Stomach smooth muscle (tissue), 2 donors: ENCODE measurements at regions not wholly inside any gene's neighbourhood (a gene's known extent, or its start where the extent isn't known, plus 50 kb on each side); places are given as distances from the start of the nearest gene placed in this dataset.

ENCODE experiments used
- H3K27ac ChIP-seq: one replicate; pipeline ENCODE4 v1.7.0; 2013; ENCODE audit warnings: mild to moderate bottlenecking, low read length, inconsistent platforms
- H3K27me3 ChIP-seq, 2 donors: one replicate each; pipeline ENCODE4 v1.7.0; 2013; ENCODE audit warnings: low read length in 2 of 2; ENCODE audit not compliant: insufficient read depth in 2 of 2, control insufficient read depth in 1 of 2
- H3K36me3 ChIP-seq, 2 donors: one replicate each; pipeline ENCODE4 v1.7.0; 2013; ENCODE audit warnings: low read length in 2 of 2; ENCODE audit not compliant: control insufficient read depth in 2 of 2, insufficient read depth in 2 of 2
- H3K4me1 ChIP-seq: one replicate; pipeline ENCODE4 v1.7.0; 2013; ENCODE audit warnings: low read length; ENCODE audit not compliant: control insufficient read depth, insufficient read depth
- H3K4me3 ChIP-seq, 2 donors: one replicate each; pipeline ENCODE4 v1.7.0; 2013; ENCODE audit warnings: low read length in 2 of 2
- H3K9ac ChIP-seq, 2 donors: one replicate each; pipeline ENCODE4 v1.7.0; 2013; ENCODE audit warnings: low read length in 2 of 2, mild to moderate bottlenecking in 1 of 2
- H3K9me3 ChIP-seq, 2 donors: one replicate each; pipeline ENCODE4 v1.7.0; 2013; ENCODE audit warnings: low read length in 2 of 2; ENCODE audit not compliant: control insufficient read depth in 2 of 2
- donor health status: healthy.
- donor health status: Pancreatic carcinoma.

DNA sequence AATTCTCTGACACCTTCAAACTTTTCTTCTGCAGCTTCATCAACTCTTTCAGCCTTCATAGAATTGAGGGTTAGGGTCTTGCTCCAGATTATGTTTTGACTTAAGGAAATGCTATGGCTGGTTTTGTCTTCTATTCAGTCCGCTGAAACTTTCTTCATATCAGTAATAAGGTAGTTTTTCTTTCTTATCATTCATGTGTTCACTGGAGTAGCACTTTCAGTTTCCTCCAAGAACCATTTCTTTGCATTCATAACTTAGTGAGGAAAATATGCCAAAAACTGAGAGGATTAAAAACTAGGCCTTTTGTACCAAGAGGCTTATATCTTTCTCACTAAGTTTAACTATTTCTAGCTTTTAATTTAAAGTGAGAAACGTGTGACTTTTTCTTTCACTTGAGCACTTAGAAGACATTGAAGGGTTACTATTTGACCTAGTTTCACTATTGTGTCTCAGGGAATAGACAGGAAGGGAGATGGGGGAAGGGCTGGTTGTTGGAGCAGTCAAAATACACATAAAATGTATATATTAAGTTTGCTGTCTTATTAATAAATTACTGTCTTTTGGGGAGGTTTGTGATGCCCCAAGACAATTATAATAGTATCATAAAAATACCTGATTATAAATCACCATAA, 1110.1 kb downstream of the TBL1XR1 start:
- Histone ChIP-seq H3K27ac (no peak overlapping the region), H3K9ac (no peak overlapping the region)

DNA sequence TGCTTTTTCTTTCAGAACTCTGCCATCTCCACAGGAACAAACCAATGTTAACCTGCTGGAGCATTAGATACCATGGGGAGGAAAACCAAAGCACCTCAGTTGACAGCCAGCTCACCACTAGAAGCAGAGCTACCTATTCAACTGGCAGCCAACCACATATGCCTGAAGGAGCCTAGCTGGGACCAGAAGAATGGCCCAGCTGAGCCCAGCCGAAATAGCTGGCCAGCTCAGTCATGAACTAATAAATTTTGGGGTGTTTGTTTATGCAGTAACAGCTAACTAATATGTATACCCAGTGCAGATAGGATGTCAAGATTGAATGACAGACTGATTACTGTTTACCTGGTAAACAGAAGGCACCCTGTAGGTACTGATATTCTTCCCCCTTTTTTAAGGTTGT, 1117.5 kb downstream of the TBL1XR1 start:
- Histone ChIP-seq H3K27me3 (no peaks in the 10 kb centered on the region), H3K9ac (no peak overlapping the region), H3K27ac (no peak overlapping the region), H3K36me3 (no peaks in the 10 kb centered on the region), H3K4me3 (no peak overlapping the region), H3K9me3 (peaks cover 0 to 4% of the 10 kb centered on the region in 2 donors), H3K4me1 (no peaks in the 10 kb centered on the region)

More for the DNA sequence above, 1110.1 kb downstream of the TBL1XR1 start:
- Histone ChIP-seq H3K36me3 (no peaks in the 10 kb centered on the region), H3K27me3 (no peaks in the 10 kb centered on the region), H3K4me1 (no peaks in the 10 kb centered on the region), H3K4me3 (no peak overlapping the region), H3K9me3 (peaks cover 0 to 3% of the 10 kb centered on the region in 2 donors)

GRCh38 chr3:176078906-176079305, 1118.4 kb downstream of the TBL1XR1 start:
- Histone ChIP-seq H3K4me3 (no peak overlapping the region), H3K27me3 (no peaks in the 10 kb centered on the region), H3K36me3 (no peaks in the 10 kb centered on the region), H3K9ac (no peak overlapping the region), H3K4me1 (no peaks in the 10 kb centered on the region), H3K9me3 (peaks cover 0 to 4% of the 10 kb centered on the region in 2 donors), H3K27ac (no peak overlapping the region)

DNA sequence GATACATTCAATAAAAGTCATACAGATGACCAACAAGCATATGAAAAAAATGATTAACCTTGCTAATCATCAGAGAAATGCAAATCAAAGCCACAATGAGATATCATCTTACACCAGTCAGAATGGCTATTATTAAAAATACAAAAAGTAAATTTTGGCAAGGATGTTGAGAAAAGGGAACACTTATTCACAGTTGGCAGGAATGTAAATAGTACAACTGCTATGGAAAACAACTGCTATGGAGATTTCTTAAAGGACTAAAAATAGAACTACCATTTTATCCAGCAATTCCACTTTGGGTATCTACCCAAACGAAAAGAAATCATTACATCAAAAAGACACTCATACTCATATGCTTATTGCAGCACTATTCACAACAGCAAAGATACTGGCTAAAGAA, 1121.8 kb downstream of the TBL1XR1 start:
- H3K4me1 ChIP-seq, result no peaks in the 10 kb centered on the region
- H3K9ac ChIP-seq, result no peak overlapping the region
- peaks cover 0 to 4% of the 10 kb centered on the region in 2 donors for H3K9me3 ChIP-seq
- H3K36me3 ChIP-seq, result no peaks in the 10 kb centered on the region
- H3K4me3 ChIP-seq, result no peak overlapping the region
- H3K27me3 ChIP-seq, result no peaks in the 10 kb centered on the region
- H3K27ac ChIP-seq, result no peak overlapping the region

DNA sequence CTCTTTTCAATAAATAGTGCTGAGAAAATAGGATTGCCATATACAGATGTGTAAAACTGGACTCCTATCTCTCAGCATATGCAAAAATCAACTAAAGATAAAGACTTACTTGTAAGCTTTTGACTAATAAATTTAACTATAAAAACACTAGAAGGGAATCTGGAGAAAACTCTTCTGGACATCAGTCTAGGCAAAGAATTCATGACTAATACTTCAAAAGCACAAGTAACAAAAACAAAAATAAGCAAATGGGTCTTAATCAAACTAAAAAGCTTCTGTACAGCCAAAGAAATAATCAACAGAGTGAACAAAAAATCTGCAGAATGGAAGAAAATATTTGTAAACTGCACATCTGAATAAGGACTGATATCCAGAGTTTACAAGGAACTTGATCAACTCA, 1122.2 kb downstream of the TBL1XR1 start:
- no peak overlapping the region for H3K27ac ChIP-seq
- no peak overlapping the region for H3K4me3 ChIP-seq
- H3K27me3 ChIP-seq, result no peaks in the 10 kb centered on the region
- H3K9ac ChIP-seq, result no peak overlapping the region
- no peaks in the 10 kb centered on the region for H3K4me1 ChIP-seq
- H3K36me3 ChIP-seq, result no peaks in the 10 kb centered on the region
- peaks cover 0 to 4% of the 10 kb centered on the region in 2 donors for H3K9me3 ChIP-seq

GRCh38 chr3:176074096-176074495, 1123.2 kb downstream of the TBL1XR1 start:
- H3K36me3 ChIP-seq, result no peaks in the 10 kb centered on the region

GRCh38 chr3:176071943-176072342, 1125.3 kb downstream of the TBL1XR1 start:
- H3K27ac ChIP-seq, result no peak overlapping the region
- H3K4me1 ChIP-seq, result no peaks in the 10 kb centered on the region
- H3K4me3 ChIP-seq, result no peak overlapping the region
- H3K36me3 ChIP-seq, result no peaks in the 10 kb centered on the region
- no peaks in the 10 kb centered on the region for H3K9me3 ChIP-seq
- no peaks in the 10 kb centered on the region for H3K27me3 ChIP-seq
- H3K9ac ChIP-seq, result no peak overlapping the region

More at GRCh38 chr3:176074096-176074495, 1123.2 kb downstream of the TBL1XR1 start:
- H3K27ac ChIP-seq, result no peak overlapping the region
- no peaks in the 10 kb centered on the region for H3K27me3 ChIP-seq
- no peaks in the 10 kb centered on the region for H3K9me3 ChIP-seq
- no peak overlapping the region for H3K4me3 ChIP-seq
- no peak overlapping the region for H3K9ac ChIP-seq
- H3K4me1 ChIP-seq, result no peaks in the 10 kb centered on the region

DNA sequence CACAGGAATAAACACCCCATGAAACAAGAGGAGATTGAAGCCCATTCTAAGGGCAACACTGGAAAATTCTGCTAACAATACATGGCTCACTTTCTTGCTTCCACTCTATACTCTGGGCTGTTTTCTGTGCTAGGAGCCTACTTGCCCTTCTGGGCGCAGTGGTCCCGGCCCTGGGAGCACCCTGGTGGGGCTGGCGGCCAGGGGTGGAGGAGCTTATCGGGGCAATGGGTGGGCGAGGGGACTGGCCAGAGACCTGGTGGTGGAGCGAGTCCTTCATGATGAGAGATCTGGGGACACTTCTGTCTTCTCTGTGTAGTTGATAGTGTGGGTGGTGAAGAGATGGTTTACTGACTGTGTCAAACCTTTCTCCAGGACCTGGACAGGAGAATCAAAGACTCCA, 1128.5 kb downstream of the TBL1XR1 start:
- Histone ChIP-seq H3K4me1 (no peaks in the 10 kb centered on the region), H3K4me3 (no peak overlapping the region), H3K27ac (no peak overlapping the region)

DNA sequence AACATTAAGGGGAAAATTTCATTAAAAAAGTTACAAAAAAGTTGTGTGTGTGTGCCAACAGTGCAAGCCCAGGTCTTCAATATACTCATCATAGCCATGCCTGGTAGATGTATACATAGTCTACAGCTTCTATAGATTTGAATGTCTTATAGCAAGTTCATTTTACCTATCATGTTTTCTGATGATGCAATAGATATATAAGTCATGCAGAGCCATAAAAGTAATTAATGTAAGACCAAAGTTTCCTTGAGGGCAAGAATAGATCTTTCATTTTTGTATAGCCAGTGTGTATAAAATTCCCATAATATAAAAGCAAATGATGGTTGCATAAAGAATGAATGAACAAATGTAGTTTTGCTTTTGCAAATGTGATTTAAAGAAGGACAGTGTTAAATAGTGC, 1138.4 kb downstream of the TBL1XR1 start:
- H3K4me3 ChIP-seq, result no peak overlapping the region
- no peaks in the 10 kb centered on the region for H3K4me1 ChIP-seq
- peaks cover 0 to 3% of the 10 kb centered on the region in 2 donors for H3K9me3 ChIP-seq
- no peak overlapping the region for H3K27ac ChIP-seq
- no peaks in the 10 kb centered on the region for H3K36me3 ChIP-seq
- no peak overlapping the region for H3K9ac ChIP-seq
- H3K27me3 ChIP-seq, result no peaks in the 10 kb centered on the region

More for the DNA sequence above, 1128.5 kb downstream of the TBL1XR1 start:
- Histone ChIP-seq H3K36me3 (no peaks in the 10 kb centered on the region), H3K9ac (no peak overlapping the region), H3K9me3 (no peaks in the 10 kb centered on the region), H3K27me3 (no peaks in the 10 kb centered on the region)

DNA sequence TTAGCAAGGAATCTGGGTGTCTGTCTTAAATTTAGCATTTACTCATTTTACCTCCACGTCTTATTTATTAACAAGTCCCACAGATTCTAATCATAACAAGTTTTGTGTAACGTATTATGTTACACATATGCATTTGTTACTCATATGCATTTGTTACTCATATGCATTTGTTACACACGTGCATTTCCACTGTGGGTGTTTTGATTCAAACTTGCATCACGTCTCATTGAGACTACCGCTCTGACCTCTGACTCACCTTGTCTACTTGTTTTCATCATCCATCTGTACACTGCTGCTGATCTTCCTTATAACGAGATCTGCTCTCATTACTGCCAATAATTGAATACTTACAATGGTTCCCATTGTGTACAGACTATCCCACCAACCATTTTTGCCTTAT, 1141.4 kb downstream of the TBL1XR1 start:
- H3K4me1 ChIP-seq, result no peaks in the 10 kb centered on the region
- no peaks in the 10 kb centered on the region for H3K27me3 ChIP-seq
- no peaks in the 10 kb centered on the region for H3K36me3 ChIP-seq
- H3K9me3 ChIP-seq, result peaks cover 0 to 3% of the 10 kb centered on the region in 2 donors
- no peak overlapping the region for H3K9ac ChIP-seq
- H3K4me3 ChIP-seq, result no peak overlapping the region
- no peak overlapping the region for H3K27ac ChIP-seq

GRCh38 chr3:176051766-176052165, 1145.5 kb downstream of the TBL1XR1 start:
- H3K9me3 ChIP-seq, result no peaks in the 10 kb centered on the region
- H3K4me1 ChIP-seq, result no peaks in the 10 kb centered on the region
- H3K4me3 ChIP-seq, result no peak overlapping the region
- H3K36me3 ChIP-seq, result no peaks in the 10 kb centered on the region
- no peak overlapping the region for H3K27ac ChIP-seq
- no peak overlapping the region for H3K9ac ChIP-seq
- no peaks in the 10 kb centered on the region for H3K27me3 ChIP-seq
